Stimulated activated CD4-positive, alpha-beta T cell treated with anti-CD3 and anti-CD28 coated beads, Interleukin-2, amount 100 ng/mL, for 24 hours (primary cell): ENCODE measurements at regions not wholly inside any gene's neighbourhood (a gene's known extent, or its start where the extent isn't known, plus 50 kb on each side); places are given as distances from the start of the nearest gene placed in this dataset.

Source experiments
- DNase-seq, 2 donors: peaks; one replicate each; pipeline ENCODE4 v3.0.0-alpha.2; 2020

- DNase-seq, result no peak
Observed at GRCh38 chr2:62297624-62298010, 101.7 kb downstream of the B3GNT2 start.

GRCh38 chr2:62296832-62297623 lies 101.1 kb downstream of the B3GNT2 start:
- DNase-seq, result no peak

- DNase-seq, result no peak
Observed at GRCh38 chr2:62296034-62296831, 100.3 kb downstream of the B3GNT2 start.

- DNase-seq, result no peak
Observed at GRCh38 chr2:62293490-62294271, 97.8 kb downstream of the B3GNT2 start.

GRCh38 chr2:62293151-62293489 lies 97.2 kb downstream of the B3GNT2 start:
- DNase-seq, result no peak

GRCh38 chr2:62292190-62292589 lies 96.3 kb downstream of the B3GNT2 start:
- no peak for DNase-seq

- DNase-seq, result no peak
Observed at GRCh38 chr2:62291517-62292137, 95.7 kb downstream of the B3GNT2 start.

- no peak for DNase-seq
Observed at GRCh38 chr2:62291052-62291451, 95.1 kb downstream of the B3GNT2 start.

GRCh38 chr2:62287899-62288880 lies 92.3 kb downstream of the B3GNT2 start:
- DNase-seq, result peak; percentile 32 to 57

GRCh38 chr2:62287282-62287681 lies 91.4 kb downstream of the B3GNT2 start:
- no peak for DNase-seq

- no peak for DNase-seq
Observed at GRCh38 chr2:62286089-62286785, 90.3 kb downstream of the B3GNT2 start.

GRCh38 chr2:62284980-62285379 lies 89.1 kb downstream of the B3GNT2 start:
- DNase-seq, result no peak

GRCh38 chr2:62284471-62284870 lies 88.6 kb downstream of the B3GNT2 start:
- no peak for DNase-seq

- DNase-seq, result no peak
Observed at GRCh38 chr2:62283147-62283546, 87.2 kb downstream of the B3GNT2 start.

GRCh38 chr2:62281663-62282062 lies 85.7 kb downstream of the B3GNT2 start:
- no peak for DNase-seq

GRCh38 chr2:62277688-62278087 lies 81.8 kb downstream of the B3GNT2 start:
- no peak for DNase-seq
